GM12878 (cell line): ENCODE measurements at regions not wholly inside any gene's neighbourhood (a gene's known extent, or its start where the extent isn't known, plus 50 kb on each side); places are given as distances from the start of the nearest gene placed in this dataset.

ENCODE experiments used
- ATAC-seq: fragments of 200-7000 bp; cut with Tn5 transposase; 3 replicates; pipeline ENCODE4 v1.9.1; 2020; ENCODE audit warnings: mild to moderate bottlenecking, moderate library complexity
- BruUV-seq: library from RNA; stranded (reverse); fragments of 400-500 nt; replicated peaks from 2 replicates; lab custom pipeline; 2021; lab: Mats Ljungman, UMichigan
- CTCF ChIA-PET: fragments of 300-600 bp; sonication (Branson Sonifier 250); formaldehyde crosslinking; extraction: SDS; loops from one replicate; lab custom pipeline; 2021; ENCODE audit warnings: inconsistent platforms; lab: Yijun Ruan, JAX
- POLR2A ChIA-PET: fragments of 350-600 bp; formaldehyde crosslinking; extraction: SDS; loops from one replicate; lab custom pipeline; 2021; ENCODE audit warnings: inconsistent platforms; lab: Charles Lee
- RAD21 ChIA-PET: fragments of 300-600 bp; sonication (Branson Sonifier 250); formaldehyde crosslinking; loops from one replicate; lab custom pipeline; 2023; ENCODE audit warnings: antibody characterized with exemption; ENCODE audit not compliant: unreplicated experiment; lab: Charles Lee
- SMC1A ChIA-PET: fragments of 300-600 bp; sonication (Branson Sonifier 250); formaldehyde crosslinking; loops from one replicate; lab custom pipeline; 2023; ENCODE audit not compliant: unreplicated experiment, uncharacterized antibody; lab: Charles Lee
- DNase-seq: peaks from one replicate; pipeline ENCODE4 v3.0.0-alpha.2; 2011; ENCODE audit warnings: low read depth, low spot score
- FAIRE-seq: peaks from 3 replicates; lab custom pipeline; 2011; peaks lifted over from hg19 to GRCh38; lab: Jason Lieb, UNC
- H2AFZ ChIP-seq: 2 replicates; pipeline ENCODE4 v1.6.0; 2011; ENCODE audit warnings: low read depth, low read length, control low read depth; ENCODE audit not compliant: control insufficient read depth
- H3K27ac ChIP-seq: 2 replicates; pipeline ENCODE4 v1.5.1; 2011; ENCODE audit warnings: control low read depth; ENCODE audit not compliant: control insufficient read depth, insufficient read depth
- H3K27me3 ChIP-seq, 2 experiments: replicated peaks in 1 of 2; 2 replicates each; pipeline versions ENCODE4 v1.6.0 to v1.6.1; 2011; ENCODE audit warnings: low read length in 1 of 2; ENCODE audit not compliant: control insufficient read depth in 2 of 2, insufficient read depth in 2 of 2
- H3K36me3 ChIP-seq, 2 experiments: 2 replicates each; pipeline ENCODE4 v1.5.1; 2011; ENCODE audit warnings: low read length in 1 of 2; ENCODE audit not compliant: control insufficient read depth in 2 of 2, insufficient read depth in 2 of 2
- H3K4me1 ChIP-seq: 2 replicates; pipeline ENCODE4 v1.6.1; 2011; ENCODE audit warnings: mild to moderate bottlenecking, low read length, moderate library complexity, mixed read lengths; ENCODE audit not compliant: control insufficient read depth, insufficient read depth
- H3K4me2 ChIP-seq: 2 replicates; pipeline ENCODE4 v1.6.0; 2011; ENCODE audit warnings: control low read depth; ENCODE audit not compliant: control insufficient read depth, insufficient read depth
- H3K4me3 ChIP-seq: fragments of 200-600 bp; sonication (generic); 2 replicates; pipeline ENCODE4 v1.5.1; 2016
- H3K79me2 ChIP-seq: 2 replicates; pipeline ENCODE4 v1.6.0; 2011; ENCODE audit warnings: low read length; ENCODE audit not compliant: control insufficient read depth, insufficient read depth
- H3K9ac ChIP-seq: 2 replicates; pipeline ENCODE4 v1.8.0; 2011; ENCODE audit warnings: low read length, control low read depth, mixed read lengths; ENCODE audit not compliant: control insufficient read depth, insufficient read depth
- H3K9me3 ChIP-seq: replicated peaks from 3 replicates; pipeline ENCODE4 v1.5.1; 2011; ENCODE audit warnings: mild to moderate bottlenecking, low read length; ENCODE audit not compliant: control insufficient read depth, insufficient read depth
- H4K20me1 ChIP-seq: 2 replicates; pipeline ENCODE4 v1.6.0; 2011; ENCODE audit not compliant: control insufficient read depth, insufficient read depth
- CHD1 ChIP-seq: IDR thresholded peaks from 2 replicates; pipeline ENCODE4 v1.6.1; 2012; ENCODE audit warnings: low read depth, low read length, improper control_type of control experiment
- ETV6 ChIP-seq, 2 experiments: fragments of 450-650 bp in 1 of 2; IDR thresholded peaks in 1 of 2; conservative IDR thresholded peaks in 1 of 2; 2 replicates each; pipeline ENCODE4 v1.6.1; 2014; ENCODE audit warnings: antibody characterized with exemption in 1 of 2, borderline replicate concordance in 1 of 2, low read depth in 1 of 2, mild to moderate bottlenecking in 1 of 2, moderate library complexity in 1 of 2
- HCFC1 ChIP-seq: fragments of 150-350 bp; IDR thresholded peaks from 2 replicates; pipeline ENCODE4 v1.6.1; 2014; ENCODE audit warnings: low read length
- IKZF2 ChIP-seq, 2 experiments: fragments of 450-650 bp; IDR thresholded peaks; 2 replicates each; pipeline ENCODE4 v1.6.1; 2017; ENCODE audit warnings: mild to moderate bottlenecking in 2 of 2, moderate library complexity in 2 of 2
- NR2C1 ChIP-seq: fragments of 450-650 bp; IDR thresholded peaks from 2 replicates; pipeline ENCODE4 v1.6.1; 2017; ENCODE audit warnings: antibody characterized with exemption, mild to moderate bottlenecking, moderate library complexity
- PAX5 ChIP-seq: IDR thresholded peaks from 2 replicates; pipeline ENCODE4 v1.6.1; 2011; ENCODE audit warnings: low read depth, low read length, borderline replicate concordance
- POLR2AphosphoS5 ChIP-seq: IDR thresholded peaks from 2 replicates; pipeline ENCODE4 v1.6.1; 2011; ENCODE audit warnings: mild to moderate bottlenecking, low read length, inconsistent platforms
- RAD21 ChIP-seq: IDR thresholded peaks from 2 replicates; pipeline ENCODE4 v1.6.1; 2011; ENCODE audit warnings: mild to moderate bottlenecking, low read depth, low read length, moderate library complexity; ENCODE audit not compliant: insufficient read depth
- RFX5 ChIP-seq: IDR thresholded peaks from 2 replicates; pipeline ENCODE4 v1.6.1; 2011; ENCODE audit warnings: low read depth, low read length, improper control_type of control experiment
- SMC3 ChIP-seq: IDR thresholded peaks from 2 replicates; pipeline ENCODE4 v1.6.1; 2011; ENCODE audit warnings: low read length, improper control_type of control experiment, borderline replicate concordance
- SPI1 ChIP-seq: IDR thresholded peaks from 2 replicates; pipeline ENCODE4 v1.6.1; 2011; ENCODE audit warnings: low read depth, mild to moderate bottlenecking, low read length, moderate library complexity, borderline replicate concordance; ENCODE audit not compliant: insufficient read depth
- SRF ChIP-seq, 2 experiments: IDR thresholded peaks; 2 replicates each; pipeline ENCODE4 v1.6.1; 2011; ENCODE audit warnings: low read depth in 2 of 2, low read length in 2 of 2, mild to moderate bottlenecking in 1 of 2, moderate library complexity in 1 of 2
- ZNF24 ChIP-seq: fragments of 450-650 bp; IDR thresholded peaks from 2 replicates; pipeline ENCODE4 v1.6.1; 2017; ENCODE audit warnings: antibody characterized with exemption, mild to moderate bottlenecking
- ZSCAN29 ChIP-seq: fragments of 450-650 bp; IDR thresholded peaks from 2 replicates; pipeline ENCODE4 v1.6.1; 2017; ENCODE audit warnings: mild to moderate bottlenecking, moderate library complexity
- ZZZ3 ChIP-seq: IDR thresholded peaks from 2 replicates; pipeline ENCODE4 v1.6.1; 2011; ENCODE audit warnings: low read depth; ENCODE audit not compliant: control insufficient read depth, insufficient read length
- WGBS: methylation state at CpG from one replicate; pipeline ENCODE4 v1.1.6; 2016; ENCODE audit warnings: low lambda C conversion rate; ENCODE audit not compliant: insufficient replicate concordance, insufficient coverage; ENCODE audit errors: missing lambda C conversion rate; 5-methylcytosine and 5-hydroxymethylcytosine counted together
- in situ Hi-C: fragments of 300-500 bp; cut with MboI; formaldehyde crosslinking; loops from 9 replicates; pipeline ENCODE4 v1.14.3; 2018; ENCODE audit warnings: mixed read lengths
- intact Hi-C: fragments of 100-400 bp; cut with micrococcal nuclease; formaldehyde crosslinking; loops from one replicate; pipeline ENCODE4 v1.14.2; 2022; ENCODE audit not compliant: unreplicated experiment
- TF ChIP-seq, protein P1 (sequence below): fragments of 450-650 bp; IDR thresholded peaks from 2 replicates; pipeline ENCODE4 v1.6.1; 2016; ENCODE audit warnings: mild to moderate bottlenecking
- TF ChIP-seq, protein P2 (sequence below): fragments of 450-650 bp; IDR thresholded peaks from 2 replicates; pipeline ENCODE4 v1.6.1; 2018; ENCODE audit warnings: mild to moderate bottlenecking, low read depth, moderate library complexity; ENCODE audit not compliant: partially characterized antibody

DNA sequence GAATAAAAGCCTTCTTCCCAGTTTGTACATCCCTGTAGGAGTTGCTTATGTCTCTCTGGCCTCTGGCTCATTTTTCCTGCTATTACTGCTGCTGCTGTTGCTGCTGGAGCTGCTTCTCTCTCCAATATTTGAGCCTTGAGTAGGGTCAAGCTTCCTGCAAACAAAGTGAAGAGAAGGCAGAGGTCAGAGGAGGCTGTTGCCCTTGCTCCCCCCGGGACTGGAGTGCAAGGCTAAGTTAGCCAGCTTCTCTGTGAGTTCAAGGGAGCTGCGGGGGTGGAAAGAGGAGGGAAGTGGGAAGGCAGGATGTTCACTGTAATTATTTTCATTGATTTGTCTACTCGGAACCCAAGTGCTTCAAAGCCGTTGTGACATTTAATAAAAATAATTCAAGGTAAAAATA is 77.0 kb upstream of the TMEM132E start:
- Histone ChIP-seq H3K4me1 (peaks cover 9% of the 10 kb centered on the region), H2AFZ (no peak overlapping the region), H3K79me2 (no peaks in the 10 kb centered on the region), H3K27me3 (no peaks in the 10 kb centered on the region; a peak in 1 of 4 replicates), H3K4me2 (no peak overlapping the region), H3K9ac (no peak overlapping the region), H4K20me1 (no peaks in the 10 kb centered on the region), H3K27ac (no peak overlapping the region), H3K4me3 (no peak overlapping the region), H3K36me3 (no peaks in the 10 kb centered on the region), H3K9me3 (no peaks in the 10 kb centered on the region)
- ChIA-PET POLR2A (no interaction called here), RAD21 (no interaction called here), CTCF (interaction anchor here (0.5 kb wide), 1 partner anchor 79 kb away, joined by 3 read pairs; no protein-coding TSS in a partner anchor), SMC1A (no interaction called here)
- WGBS: 0% methylated on average over 4 of the region's 4 CpGs
- in situ Hi-C loops (no loop called here), intact Hi-C loops (no loop called here)
- DNase-seq: no peak
- no peak for FAIRE-seq
- TF ChIP-seq SMC3: no peak
- TF ChIP-seq ZZZ3: no peak
- TF ChIP-seq, protein P1, sequence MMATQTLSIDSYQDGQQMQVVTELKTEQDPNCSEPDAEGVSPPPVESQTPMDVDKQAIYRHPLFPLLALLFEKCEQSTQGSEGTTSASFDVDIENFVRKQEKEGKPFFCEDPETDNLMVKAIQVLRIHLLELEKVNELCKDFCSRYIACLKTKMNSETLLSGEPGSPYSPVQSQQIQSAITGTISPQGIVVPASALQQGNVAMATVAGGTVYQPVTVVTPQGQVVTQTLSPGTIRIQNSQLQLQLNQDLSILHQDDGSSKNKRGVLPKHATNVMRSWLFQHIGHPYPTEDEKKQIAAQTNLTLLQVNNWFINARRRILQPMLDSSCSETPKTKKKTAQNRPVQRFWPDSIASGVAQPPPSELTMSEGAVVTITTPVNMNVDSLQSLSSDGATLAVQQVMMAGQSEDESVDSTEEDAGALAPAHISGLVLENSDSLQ: no peak
- TF ChIP-seq, protein P2, sequence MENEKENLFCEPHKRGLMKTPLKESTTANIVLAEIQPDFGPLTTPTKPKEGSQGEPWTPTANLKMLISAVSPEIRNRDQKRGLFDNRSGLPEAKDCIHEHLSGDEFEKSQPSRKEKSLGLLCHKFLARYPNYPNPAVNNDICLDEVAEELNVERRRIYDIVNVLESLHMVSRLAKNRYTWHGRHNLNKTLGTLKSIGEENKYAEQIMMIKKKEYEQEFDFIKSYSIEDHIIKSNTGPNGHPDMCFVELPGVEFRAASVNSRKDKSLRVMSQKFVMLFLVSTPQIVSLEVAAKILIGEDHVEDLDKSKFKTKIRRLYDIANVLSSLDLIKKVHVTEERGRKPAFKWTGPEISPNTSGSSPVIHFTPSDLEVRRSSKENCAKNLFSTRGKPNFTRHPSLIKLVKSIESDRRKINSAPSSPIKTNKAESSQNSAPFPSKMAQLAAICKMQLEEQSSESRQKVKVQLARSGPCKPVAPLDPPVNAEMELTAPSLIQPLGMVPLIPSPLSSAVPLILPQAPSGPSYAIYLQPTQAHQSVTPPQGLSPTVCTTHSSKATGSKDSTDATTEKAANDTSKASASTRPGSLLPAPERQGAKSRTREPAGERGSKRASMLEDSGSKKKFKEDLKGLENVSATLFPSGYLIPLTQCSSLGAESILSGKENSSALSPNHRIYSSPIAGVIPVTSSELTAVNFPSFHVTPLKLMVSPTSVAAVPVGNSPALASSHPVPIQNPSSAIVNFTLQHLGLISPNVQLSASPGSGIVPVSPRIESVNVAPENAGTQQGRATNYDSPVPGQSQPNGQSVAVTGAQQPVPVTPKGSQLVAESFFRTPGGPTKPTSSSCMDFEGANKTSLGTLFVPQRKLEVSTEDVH: no peak
- TF ChIP-seq CHD1: no peak
- no peak for TF ChIP-seq ZNF24
- TF ChIP-seq SPI1: no peak
- no peak for TF ChIP-seq IKZF2 (IDR thresholded peaks at IDR 0.05)
- no peak for TF ChIP-seq RFX5
- TF ChIP-seq RAD21: no peak
- TF ChIP-seq SRF (IDR thresholded peaks at IDR 0.05; ENCODE audit: low read depth in 2 of 2, low read length in 2 of 2): no peak
- TF ChIP-seq ETV6 (conservative IDR thresholded peaks at IDR 0.05 in 1 of 2, IDR thresholded peaks at IDR 0.05 in 1 of 2; ENCODE audit: borderline replicate concordance in 1 of 2, low read depth in 1 of 2): no peak
- no peak for TF ChIP-seq POLR2AphosphoS5
- no peak for TF ChIP-seq HCFC1
- TF ChIP-seq ZSCAN29: no peak
- TF ChIP-seq PAX5: no peak
- TF ChIP-seq NR2C1: no peak
- no peak for ATAC-seq
- no TSS peak for BruUV-seq
